ENCODE measurements at regions not wholly inside any gene's neighbourhood (a gene's known extent, or its start where the extent isn't known, plus 50 kb on each side); places are given as distances from the start of the nearest gene placed in this dataset.

GRCh38 chr2:138930571-138930970 lies 150.4 kb upstream of the NXPH2 start:
- Histone ChIP-seq H4K20me1 (ENCODE audit: control insufficient read depth, extremely low read depth, insufficient read depth, low read length) (no peaks in the 10 kb centered on the region), H3K27ac (ENCODE audit: control insufficient read depth, insufficient read depth, low read length) (no peak overlapping the region), H3K9ac (ENCODE audit: control insufficient read depth, extremely low read depth, insufficient read depth, low read length) (no peak overlapping the region), H3K4me3 (ENCODE audit: control insufficient read depth in 2 of 3, extremely low read depth in 1 of 3, insufficient read depth in 2 of 3, low read depth in 1 of 3, low read length in 3 of 3) (no peak overlapping the region), H3K9me3 (ENCODE audit: control insufficient read depth, low read depth, low read length) (no peaks in the 10 kb centered on the region), H3K4me1 (ENCODE audit: control insufficient read depth, extremely low read depth, insufficient read depth, low read length) (no peaks in the 10 kb centered on the region), H3K4me2 (ENCODE audit: control insufficient read depth, extremely low read depth, insufficient read depth, low read depth, low read length) (no peak overlapping the region), H3K79me2 (ENCODE audit: control insufficient read depth, insufficient read depth, low read length) (no peaks in the 10 kb centered on the region), H3K36me3 (ENCODE audit: control insufficient read depth in 2 of 2, extremely low read depth in 1 of 2, insufficient read depth in 2 of 2, low read length in 2 of 2) (no peaks in the 10 kb centered on the region), H3K9me1 (ENCODE audit: control insufficient read depth, extremely low read depth, insufficient read depth, low read length) (no peaks in the 10 kb centered on the region), H3K27me3 (ENCODE audit: control insufficient read depth, extremely low read depth, insufficient read depth, low read length) (no peaks in the 10 kb centered on the region), H2AFZ (ENCODE audit: control insufficient read depth, low read length) (no peak overlapping the region)
- no peak for TF ChIP-seq CTCF (optimal IDR thresholded peaks at IDR 0.05 in 1 of 3, IDR thresholded peaks at IDR 0.05 in 1 of 3, conservative IDR thresholded peaks at IDR 0.05 in 1 of 3; ENCODE audit: extremely low read depth in 1 of 3, insufficient read depth in 2 of 3, low read length in 3 of 3)
- TF ChIP-seq EZH2 (IDR thresholded peaks at IDR 0.05; ENCODE audit: low read length): no peak
- FAIRE-seq (no peak), DNase-seq (ENCODE audit: low read depth, low spot score) (no peak)
- dilution Hi-C loops (cut with MboI; ENCODE audit: extremely low pct_ligation_motif_present, low sequenced_read_pairs): no loop called here

DNA sequence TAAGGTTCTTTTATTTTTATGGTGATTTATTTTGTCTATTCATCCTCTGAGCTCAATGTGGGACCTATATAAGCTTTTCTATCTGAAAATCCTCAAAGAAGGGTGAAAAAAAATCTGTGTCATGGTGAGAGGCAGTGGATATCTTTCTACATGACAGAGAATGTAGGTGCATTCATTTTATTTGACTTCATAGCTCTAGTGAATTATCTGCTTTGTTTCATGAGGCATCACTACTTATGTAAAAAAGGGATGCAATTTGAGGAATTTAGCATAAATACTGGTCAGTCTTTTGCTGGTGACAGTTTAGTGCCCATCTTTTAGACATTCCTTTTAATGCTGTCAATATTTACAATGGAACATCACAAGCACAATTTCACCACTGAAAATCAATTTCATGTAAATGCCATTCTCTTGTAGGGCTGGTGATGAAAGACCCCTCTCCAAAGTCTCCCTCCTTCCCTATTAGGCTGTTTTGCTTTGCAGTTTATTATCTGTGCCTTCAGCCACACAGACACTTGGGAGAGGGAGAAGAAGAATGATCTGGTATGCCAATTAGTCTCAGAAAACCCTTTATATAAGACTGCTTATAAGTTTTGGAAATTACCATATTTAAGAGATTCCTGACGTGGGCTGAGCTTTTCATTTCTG lies 148.3 kb upstream of the NXPH2 start:
- H3K9me1 ChIP-seq (ENCODE audit: control insufficient read depth, extremely low read depth, insufficient read depth, low read length): no peaks in the 10 kb centered on the region
- H3K27me3 ChIP-seq (ENCODE audit: control insufficient read depth, extremely low read depth, insufficient read depth, low read length): no peaks in the 10 kb centered on the region
- H3K9me3 ChIP-seq (ENCODE audit: control insufficient read depth, low read depth, low read length): no peaks in the 10 kb centered on the region
- dilution Hi-C loops (cut with MboI; ENCODE audit: extremely low pct_ligation_motif_present, low sequenced_read_pairs): no loop called here
- no peaks in the 10 kb centered on the region for H4K20me1 ChIP-seq (ENCODE audit: control insufficient read depth, extremely low read depth, insufficient read depth, low read length)
- H3K27ac ChIP-seq (ENCODE audit: control insufficient read depth, insufficient read depth, low read length): no peak overlapping the region
- no peaks in the 10 kb centered on the region for H3K4me1 ChIP-seq (ENCODE audit: control insufficient read depth, extremely low read depth, insufficient read depth, low read length)
- no peak overlapping the region for H2AFZ ChIP-seq (ENCODE audit: control insufficient read depth, low read length)
- H3K9ac ChIP-seq (ENCODE audit: control insufficient read depth, extremely low read depth, insufficient read depth, low read length): no peak overlapping the region
- FAIRE-seq (no peak), DNase-seq (ENCODE audit: low read depth, low spot score) (no peak)
- H3K36me3 ChIP-seq (ENCODE audit: control insufficient read depth in 2 of 2, extremely low read depth in 1 of 2, insufficient read depth in 2 of 2, low read length in 2 of 2): no peaks in the 10 kb centered on the region
- no peak overlapping the region for H3K4me2 ChIP-seq (ENCODE audit: control insufficient read depth, extremely low read depth, insufficient read depth, low read depth, low read length)
- TF ChIP-seq CTCF (optimal IDR thresholded peaks at IDR 0.05 in 1 of 3, IDR thresholded peaks at IDR 0.05 in 1 of 3, conservative IDR thresholded peaks at IDR 0.05 in 1 of 3; ENCODE audit: extremely low read depth in 1 of 3, insufficient read depth in 2 of 3, low read length in 3 of 3) (no peak), EZH2 (IDR thresholded peaks at IDR 0.05; ENCODE audit: low read length) (no peak)
- H3K4me3 ChIP-seq (ENCODE audit: control insufficient read depth in 2 of 3, extremely low read depth in 1 of 3, insufficient read depth in 2 of 3, low read depth in 1 of 3, low read length in 3 of 3): no peak overlapping the region
- H3K79me2 ChIP-seq (ENCODE audit: control insufficient read depth, insufficient read depth, low read length): no peaks in the 10 kb centered on the region
